Ecto neural progenitor cell (in vitro differentiated cells): ENCODE measurements at regions not wholly inside any gene's neighbourhood (a gene's known extent, or its start where the extent isn't known, plus 50 kb on each side); places are given as distances from the start of the nearest gene placed in this dataset.

ENCODE experiments used
- DNase-seq: peaks from one replicate; pipeline ENCODE4 v3.0.0-alpha.2; 2018; ENCODE audit warnings: low spot score

GRCh38 chr14:97395068-97395467 lies 597.9 kb downstream of the VRK1 start:
- no peak for DNase-seq

GRCh38 chr14:97401714-97402113 lies 604.5 kb downstream of the VRK1 start:
- DNase-seq = no peak

- DNase-seq = no peak
Observed at GRCh38 chr14:97402279-97402678, 605.1 kb downstream of the VRK1 start.

GRCh38 chr14:97407701-97408407 lies 610.7 kb downstream of the VRK1 start:
- no peak for DNase-seq

GRCh38 chr14:97408503-97408902 lies 611.3 kb downstream of the VRK1 start:
- DNase-seq = no peak

- DNase-seq = no peak
Observed at GRCh38 chr14:97408937-97409815, 612.0 kb downstream of the VRK1 start.

- DNase-seq = no peak
Observed at GRCh38 chr14:97410667-97411620, 613.8 kb downstream of the VRK1 start.

GRCh38 chr14:97411938-97412612 lies 614.9 kb downstream of the VRK1 start:
- DNase-seq = peak; percentile 61

- DNase-seq = no peak
Observed at GRCh38 chr14:97413022-97413539, 615.9 kb downstream of the VRK1 start.

GRCh38 chr14:97413966-97414717 lies 617.0 kb downstream of the VRK1 start:
- no peak for DNase-seq

- no peak for DNase-seq
Observed at GRCh38 chr14:97414718-97415098, 617.5 kb downstream of the VRK1 start.

GRCh38 chr14:97415907-97416306 lies 618.7 kb downstream of the VRK1 start:
- DNase-seq = no peak

GRCh38 chr14:97416550-97416949 lies 619.4 kb downstream of the VRK1 start:
- no peak for DNase-seq

GRCh38 chr14:97417331-97417730 lies 620.1 kb downstream of the VRK1 start:
- DNase-seq = no peak

GRCh38 chr14:97420211-97420610 lies 623.0 kb downstream of the VRK1 start:
- DNase-seq = no peak

- no peak for DNase-seq
Observed at GRCh38 chr14:97426776-97427175, 629.6 kb downstream of the VRK1 start.

- no peak for DNase-seq
Observed at GRCh38 chr14:97428808-97429440, 631.7 kb downstream of the VRK1 start.

- DNase-seq = no peak
Observed at GRCh38 chr14:97432586-97432985, 635.4 kb downstream of the VRK1 start.

- DNase-seq = no peak
Observed at GRCh38 chr14:97441740-97442362, 644.7 kb downstream of the VRK1 start.

GRCh38 chr14:97442363-97442762 lies 645.2 kb downstream of the VRK1 start:
- DNase-seq = no peak
